IMR-90 (cell line): ENCODE measurements at regions not wholly inside any gene's neighbourhood (a gene's known extent, or its start where the extent isn't known, plus 50 kb on each side); places are given as distances from the start of the nearest gene placed in this dataset.

ENCODE experiments used
- ATAC-seq: fragments of 200-7000 bp; cut with Tn5 transposase; 2 replicates; pipeline ENCODE4 v1.9.1; 2020; ENCODE audit warnings: low read depth, mild to moderate bottlenecking, moderate library complexity
- BruUV-seq: library from RNA; stranded (reverse); fragments of 400-500 nt; replicated peaks from 2 replicates; lab custom pipeline; 2021; lab: Mats Ljungman, UMichigan
- CTCF ChIA-PET: fragments of 300-600 bp; formaldehyde crosslinking; extraction: SDS; loops from one replicate; lab custom pipeline; 2021; ENCODE audit warnings: antibody characterized with exemption; lab: Yijun Ruan, JAX
- POLR2A ChIA-PET: fragments of 300-600 bp; sonication (Branson Sonifier 250); formaldehyde crosslinking; loops from one replicate; lab custom pipeline; 2022; ENCODE audit warnings: antibody characterized with exemption; ENCODE audit not compliant: unreplicated experiment; lab: Charles Lee
- DNase-seq: peaks from one replicate; pipeline ENCODE4 v3.0.0; 2013
- H2AFZ ChIP-seq: replicated peaks from 2 replicates; pipeline ENCODE3; 2013; ENCODE audit warnings: low read length, mild to moderate bottlenecking; ENCODE audit not compliant: poor library complexity
- H2AK5ac ChIP-seq: 2 replicates; pipeline ENCODE4 v1.6.1; 2013; ENCODE audit warnings: low read depth, low read length, inconsistent platforms
- H2AK9ac ChIP-seq: replicated peaks from 2 replicates; pipeline ENCODE3; 2013; ENCODE audit warnings: mild to moderate bottlenecking, low read depth, low read length, moderate library complexity; ENCODE audit not compliant: poor library complexity
- H2BK120ac ChIP-seq: 2 replicates; pipeline ENCODE4 v1.6.1; 2013; ENCODE audit warnings: low read depth, low read length, inconsistent platforms
- H2BK15ac ChIP-seq: 3 replicates; pipeline ENCODE4 v1.6.1; 2013; ENCODE audit warnings: low read depth, low read length, inconsistent platforms
- H2BK20ac ChIP-seq: 2 replicates; pipeline ENCODE4 v1.6.1; 2013; ENCODE audit warnings: low read depth, mild to moderate bottlenecking, inconsistent platforms, low read length, moderate library complexity
- H2BK5ac ChIP-seq: 2 replicates; pipeline ENCODE4 v1.6.1; 2013; ENCODE audit warnings: mild to moderate bottlenecking, low read depth, low read length, inconsistent platforms; ENCODE audit not compliant: poor library complexity, severe bottlenecking
- H3K14ac ChIP-seq: replicated peaks from 2 replicates; pipeline ENCODE4 v1.6.1; 2013; ENCODE audit warnings: low read depth, low read length, inconsistent platforms
- H3K18ac ChIP-seq: 2 replicates; pipeline ENCODE4 v1.6.1; 2013; ENCODE audit warnings: low read depth, low read length, control low read depth
- H3K23ac ChIP-seq: 2 replicates; pipeline ENCODE4 v1.6.1; 2013; ENCODE audit warnings: low read depth, low read length, inconsistent platforms
- H3K27ac ChIP-seq: 2 replicates; pipeline ENCODE4 v1.5.1; 2013; ENCODE audit warnings: mild to moderate bottlenecking, control low read depth, low read length; ENCODE audit not compliant: insufficient read depth
- H3K27me3 ChIP-seq: 2 replicates; pipeline ENCODE4 v1.6.1; 2013; ENCODE audit warnings: low read length; ENCODE audit not compliant: control insufficient read depth, insufficient read depth
- H3K36me3 ChIP-seq: 2 replicates; pipeline ENCODE4 v1.6.1; 2013; ENCODE audit warnings: low read length, mixed read lengths; ENCODE audit not compliant: control insufficient read depth, insufficient read depth
- H3K4ac ChIP-seq: 2 replicates; pipeline ENCODE4 v1.6.1; 2013; ENCODE audit warnings: low read depth, low read length, inconsistent platforms
- H3K4me1 ChIP-seq: 2 replicates; pipeline ENCODE4 v1.6.1; 2013; ENCODE audit warnings: low read length, mixed read lengths; ENCODE audit not compliant: control insufficient read depth, insufficient read depth
- H3K4me2 ChIP-seq: 2 replicates; pipeline ENCODE4 v1.6.1; 2013; ENCODE audit warnings: low read depth, mild to moderate bottlenecking, control low read depth, low read length, moderate library complexity
- H3K4me3 ChIP-seq: 2 replicates; pipeline ENCODE4 v1.5.1; 2013; ENCODE audit warnings: low read depth, mild to moderate bottlenecking, control low read depth, low read length, moderate library complexity; ENCODE audit not compliant: insufficient read depth
- H3K56ac ChIP-seq: 2 replicates; pipeline ENCODE4 v1.6.1; 2013; ENCODE audit warnings: low read length, inconsistent platforms; ENCODE audit not compliant: insufficient read depth; ENCODE audit errors: extremely low read depth
- H3K79me1 ChIP-seq, 2 experiments: 2 replicates each; pipeline ENCODE4 v1.6.1; 2013; ENCODE audit warnings: low read length in 2 of 2, inconsistent platforms in 1 of 2, low read depth in 1 of 2
- H3K9ac ChIP-seq: 2 replicates; pipeline ENCODE4 v1.6.1; 2013; ENCODE audit warnings: low read depth, low read length, control low read depth
- H3K9me1 ChIP-seq: 2 replicates; pipeline ENCODE4 v1.6.1; 2013; ENCODE audit warnings: low read length, inconsistent platforms; ENCODE audit not compliant: insufficient read depth
- H3K9me3 ChIP-seq: 2 replicates; pipeline ENCODE4 v1.6.1; 2013; ENCODE audit warnings: low read length; ENCODE audit not compliant: control insufficient read depth, insufficient read depth
- H4K20me1 ChIP-seq: 2 replicates; pipeline ENCODE4 v1.6.1; 2013; ENCODE audit warnings: low read length, inconsistent platforms; ENCODE audit not compliant: insufficient read depth
- H4K5ac ChIP-seq: 2 replicates; pipeline ENCODE4 v1.6.1; 2013; ENCODE audit warnings: mild to moderate bottlenecking, low read depth, low read length, control low read depth
- H4K8ac ChIP-seq, 2 experiments: 2 replicates each; pipeline ENCODE4 v1.6.1; 2013; ENCODE audit warnings: low read depth in 2 of 2, low read length in 2 of 2, control low read depth in 1 of 2, inconsistent platforms in 1 of 2
- H4K91ac ChIP-seq: 2 replicates; pipeline ENCODE4 v1.6.1; 2013; ENCODE audit warnings: low read depth, low read length, inconsistent platforms; ENCODE audit not compliant: insufficient read depth
- MAZ ChIP-seq: IDR thresholded peaks from 2 replicates; pipeline ENCODE4 v1.6.1; 2012; ENCODE audit warnings: low read depth, mild to moderate bottlenecking, low read length, improper control_type of control experiment, moderate library complexity, borderline replicate concordance
- WGBS, 2 experiments: methylation state at CpG; one replicate each; pipeline versions ENCODE4 v1.1.5 to v1.1.7; 2013; ENCODE audit warnings: missing lambda C conversion rate in 2 of 2; ENCODE audit not compliant: insufficient read length in 1 of 2; ENCODE audit errors: extremely low coverage in 2 of 2; 5-methylcytosine and 5-hydroxymethylcytosine counted together
- dilution Hi-C: fragments of 300-500 bp; cut with HindIII; formaldehyde crosslinking; loops from one replicate; pipeline ENCODE4 v1.14.3; 2018; ENCODE audit warnings: low sequenced_read_pairs; ENCODE audit not compliant: unreplicated experiment
- in situ Hi-C: fragments of 300-500 bp; cut with MboI; formaldehyde crosslinking; loops from 3 replicates; pipeline ENCODE4 v1.14.3; 2019; ENCODE audit warnings: low sequenced_read_pairs, inconsistent platforms, mixed read lengths
- intact Hi-C: fragments of 100-400 bp; cut with micrococcal nuclease; formaldehyde crosslinking; loops from 2 replicates; pipeline ENCODE4 v1.10.0; 2022

GRCh38 chr7:53087274-53087673 is 51.8 kb downstream of the POM121L12 start:
- intact Hi-C loops = no loop called here
- Histone ChIP-seq H3K9me1 (no peaks in the 10 kb centered on the region), H2BK5ac (no peak overlapping the region), H3K79me1 (no peaks in the 10 kb centered on the region), H3K56ac (no peak overlapping the region), H2BK120ac (no peak overlapping the region), H4K91ac (no peak overlapping the region), H4K5ac (no peak overlapping the region), H2BK15ac (no peak overlapping the region), H4K8ac (no peak overlapping the region), H3K9me3 (peaks cover 11% of the 10 kb centered on the region), H3K23ac (no peak overlapping the region), H2AFZ (no peak overlapping the region), H3K27me3 (no peaks in the 10 kb centered on the region), H3K9ac (no peak overlapping the region), H3K14ac (no peak overlapping the region), H3K4ac (no peak overlapping the region), H3K4me3 (no peak overlapping the region), H3K36me3 (no peaks in the 10 kb centered on the region), H4K20me1 (no peaks in the 10 kb centered on the region), H2AK5ac (no peak overlapping the region), H2BK20ac (no peak overlapping the region), H3K18ac (no peak overlapping the region), H3K27ac (no peak overlapping the region), H3K4me1 (no peaks in the 10 kb centered on the region), H2AK9ac (no peak overlapping the region), H3K4me2 (no peak overlapping the region)
- 82% methylated on average over 8 of the region's 17 CpGs; no CpG with 5 or more reads in 1 of the 2 experiments for WGBS, 2 experiments
- dilution Hi-C loops = no loop called here
- TF ChIP-seq MAZ = no peak
- ChIA-PET POLR2A (no interaction called here), CTCF (no interaction called here)
- ATAC-seq (no peak), DNase-seq (no peak)
- in situ Hi-C loops = no loop called here
- BruUV-seq = no TSS peak
